HUES64 (cell line): ENCODE measurements at regions not wholly inside any gene's neighbourhood (a gene's known extent, or its start where the extent isn't known, plus 50 kb on each side); places are given as distances from the start of the nearest gene placed in this dataset.

Experiments
- H3K27ac ChIP-seq: 2 replicates; pipeline ENCODE4 v1.7.0; 2013; ENCODE audit warnings: low read depth, low read length, inconsistent platforms
- H3K27me3 ChIP-seq: 2 replicates; pipeline ENCODE4 v1.6.1; 2013; ENCODE audit warnings: mild to moderate bottlenecking, low read length; ENCODE audit not compliant: insufficient read depth
- H3K36me3 ChIP-seq: 2 replicates; pipeline ENCODE4 v1.6.1; 2013; ENCODE audit warnings: mild to moderate bottlenecking, low read length; ENCODE audit not compliant: insufficient read depth
- H3K4me1 ChIP-seq: 2 replicates; pipeline ENCODE4 v1.6.1; 2013; ENCODE audit warnings: mild to moderate bottlenecking, low read length, moderate library complexity; ENCODE audit not compliant: insufficient read depth
- H3K4me3 ChIP-seq: 2 replicates; pipeline ENCODE4 v1.5.1; 2013; ENCODE audit warnings: mild to moderate bottlenecking, low read length, moderate library complexity
- H3K9ac ChIP-seq: 2 replicates; pipeline ENCODE4 v1.6.1; 2013; ENCODE audit warnings: mild to moderate bottlenecking, low read depth, low read length
- H3K9me3 ChIP-seq: 2 replicates; pipeline ENCODE4 v1.6.1; 2013; ENCODE audit warnings: low read depth, low read length; ENCODE audit not compliant: insufficient read depth
- WGBS: fragments of 150-250, 120-280 bp; methylation state at CpG from one replicate; pipeline ENCODE4 v1.1.7; 2013; ENCODE audit warnings: missing lambda C conversion rate; 5-methylcytosine and 5-hydroxymethylcytosine counted together

- 100% methylated on average over 1 of the region's 1 CpG for WGBS
- no peaks in the 10 kb centered on the region for H3K27me3 ChIP-seq
Observed at GRCh38 chr4:27148211-27148895, 287.7 kb downstream of the STIM2 start.

GRCh38 chr4:27149541-27150212 lies 289.0 kb downstream of the STIM2 start:
- no peak overlapping the region for H3K4me3 ChIP-seq
- H3K4me1 ChIP-seq = no peaks in the 10 kb centered on the region
- 92% methylated on average over 2 of the region's 2 CpGs for WGBS
- H3K36me3 ChIP-seq = no peaks in the 10 kb centered on the region
- H3K9me3 ChIP-seq = no peaks in the 10 kb centered on the region
- no peak overlapping the region for H3K27ac ChIP-seq
- no peaks in the 10 kb centered on the region for H3K27me3 ChIP-seq
- H3K9ac ChIP-seq = no peak overlapping the region

More at GRCh38 chr4:27148211-27148895, 287.7 kb downstream of the STIM2 start:
- no peaks in the 10 kb centered on the region for H3K9me3 ChIP-seq
- H3K4me3 ChIP-seq = no peak overlapping the region
- H3K36me3 ChIP-seq = no peaks in the 10 kb centered on the region
- no peaks in the 10 kb centered on the region for H3K4me1 ChIP-seq
- H3K27ac ChIP-seq = no peak overlapping the region
- H3K9ac ChIP-seq = no peak overlapping the region

GRCh38 chr4:27152703-27153102 lies 292.1 kb downstream of the STIM2 start:
- WGBS = 90% methylated on average over 5 of the region's 5 CpGs
- Histone ChIP-seq H3K9me3 (no peaks in the 10 kb centered on the region), H3K4me3 (no peak overlapping the region), H3K27ac (no peak overlapping the region), H3K4me1 (no peaks in the 10 kb centered on the region), H3K9ac (no peak overlapping the region), H3K36me3 (no peaks in the 10 kb centered on the region), H3K27me3 (no peaks in the 10 kb centered on the region)

GRCh38 chr4:27154706-27155105 lies 294.1 kb downstream of the STIM2 start:
- no peaks in the 10 kb centered on the region for H3K4me1 ChIP-seq
- no peaks in the 10 kb centered on the region for H3K9me3 ChIP-seq
- no peak overlapping the region for H3K4me3 ChIP-seq
- H3K9ac ChIP-seq = no peak overlapping the region
- no peaks in the 10 kb centered on the region for H3K27me3 ChIP-seq
- 74% methylated on average over 3 of the region's 3 CpGs for WGBS
- H3K27ac ChIP-seq = no peak overlapping the region
- no peaks in the 10 kb centered on the region for H3K36me3 ChIP-seq

GRCh38 chr4:27161191-27161590 lies 300.6 kb downstream of the STIM2 start:
- Histone ChIP-seq H3K36me3 (no peaks in the 10 kb centered on the region), H3K4me1 (peaks cover 7% of the 10 kb centered on the region; the same call in 1 of the 2 replicates), H3K4me3 (no peak overlapping the region), H3K27me3 (no peaks in the 10 kb centered on the region), H3K9ac (no peak overlapping the region), H3K9me3 (no peaks in the 10 kb centered on the region), H3K27ac (no peak overlapping the region)
- WGBS = 65% methylated on average over 2 of the region's 4 CpGs

GRCh38 chr4:27168783-27169182 lies 308.1 kb downstream of the STIM2 start:
- Histone ChIP-seq H3K36me3 (no peaks in the 10 kb centered on the region), H3K27ac (no peak overlapping the region), H3K27me3 (no peaks in the 10 kb centered on the region), H3K4me1 (no peaks in the 10 kb centered on the region), H3K4me3 (no peak overlapping the region), H3K9ac (no peak overlapping the region), H3K9me3 (no peaks in the 10 kb centered on the region)
- WGBS = 98% methylated on average over 1 of the region's 1 CpG

GRCh38 chr4:27173280-27173679 lies 312.6 kb downstream of the STIM2 start:
- Histone ChIP-seq H3K9me3 (no peaks in the 10 kb centered on the region), H3K27me3 (no peaks in the 10 kb centered on the region), H3K9ac (no peak overlapping the region), H3K4me1 (no peaks in the 10 kb centered on the region), H3K4me3 (no peak overlapping the region), H3K27ac (no peak overlapping the region), H3K36me3 (no peaks in the 10 kb centered on the region)
- WGBS = 90% methylated on average over 7 of the region's 7 CpGs

GRCh38 chr4:27176400-27176799 lies 315.8 kb downstream of the STIM2 start:
- Histone ChIP-seq H3K27me3 (no peaks in the 10 kb centered on the region), H3K4me1 (no peaks in the 10 kb centered on the region), H3K4me3 (no peak overlapping the region), H3K9me3 (no peaks in the 10 kb centered on the region), H3K36me3 (no peaks in the 10 kb centered on the region), H3K9ac (no peak overlapping the region), H3K27ac (no peak overlapping the region)
- WGBS = 76% methylated on average over 3 of the region's 3 CpGs

- 57% methylated on average over 2 of the region's 2 CpGs for WGBS
- Histone ChIP-seq H3K4me1 (no peaks in the 10 kb centered on the region), H3K9me3 (no peaks in the 10 kb centered on the region), H3K4me3 (no peak overlapping the region), H3K27ac (no peak overlapping the region), H3K9ac (no peak overlapping the region), H3K36me3 (no peaks in the 10 kb centered on the region), H3K27me3 (no peaks in the 10 kb centered on the region)
Observed at GRCh38 chr4:27176881-27177280, 316.2 kb downstream of the STIM2 start.

GRCh38 chr4:27178061-27178460 lies 317.4 kb downstream of the STIM2 start:
- Histone ChIP-seq H3K4me1 (no peaks in the 10 kb centered on the region), H3K4me3 (no peak overlapping the region)

GRCh38 chr4:27181693-27182092 lies 321.1 kb downstream of the STIM2 start:
- Histone ChIP-seq H3K27ac (no peak overlapping the region), H3K27me3 (no peaks in the 10 kb centered on the region), H3K4me1 (no peaks in the 10 kb centered on the region), H3K36me3 (no peaks in the 10 kb centered on the region), H3K9ac (no peak overlapping the region), H3K4me3 (no peak overlapping the region), H3K9me3 (no peaks in the 10 kb centered on the region)
- 93% methylated on average over 4 of the region's 4 CpGs for WGBS

More at GRCh38 chr4:27178061-27178460, 317.4 kb downstream of the STIM2 start:
- 97% methylated on average over 2 of the region's 2 CpGs for WGBS
- Histone ChIP-seq H3K9me3 (no peaks in the 10 kb centered on the region), H3K27ac (no peak overlapping the region), H3K9ac (no peak overlapping the region), H3K36me3 (no peaks in the 10 kb centered on the region), H3K27me3 (no peaks in the 10 kb centered on the region)
